DOHH2 (cell line): ENCODE measurements at regions not wholly inside any gene's neighbourhood (a gene's known extent, or its start where the extent isn't known, plus 50 kb on each side); places are given as distances from the start of the nearest gene placed in this dataset.

Source experiments
- H3F3A ChIP-seq: fragments of 200-600 bp; sonication (generic), shearing (Covaris generic); 2 replicates; pipeline ENCODE4 v1.6.0; 2016; ENCODE audit warnings: antibody characterized with exemption, mild to moderate bottlenecking; ENCODE audit not compliant: control insufficient read depth, insufficient read depth
- H3K27ac ChIP-seq: fragments of 200-600 bp; sonication (generic); 2 replicates; pipeline ENCODE4 v1.5.1; 2014; ENCODE audit warnings: low read depth, mild to moderate bottlenecking, low read length, moderate library complexity
- H3K27me3 ChIP-seq: fragments of 200-600 bp; sonication (generic); 2 replicates; pipeline ENCODE4 v1.6.1; 2014; ENCODE audit warnings: mild to moderate bottlenecking, low read length, mixed read lengths; ENCODE audit not compliant: control insufficient read depth
- H3K36me3 ChIP-seq: fragments of 200-600 bp; sonication (generic); 2 replicates; pipeline ENCODE4 v1.6.1; 2014; ENCODE audit warnings: mild to moderate bottlenecking, low read length, moderate library complexity, mixed read lengths; ENCODE audit not compliant: control insufficient read depth
- H3K4me1 ChIP-seq: fragments of 200-600 bp; sonication (generic); 2 replicates; pipeline ENCODE4 v1.6.1; 2014; ENCODE audit warnings: mild to moderate bottlenecking, low read length, mixed read lengths; ENCODE audit not compliant: control insufficient read depth
- H3K4me2 ChIP-seq: fragments of 200-600 bp; sonication (generic); 2 replicates; pipeline ENCODE4 v1.6.0; 2014; ENCODE audit warnings: mild to moderate bottlenecking, low read length, moderate library complexity
- H3K4me3 ChIP-seq: fragments of 200-600 bp; sonication (generic); 2 replicates; pipeline ENCODE4 v1.5.1; 2014; ENCODE audit warnings: mild to moderate bottlenecking, low read length, mixed read lengths
- H3K79me2 ChIP-seq: fragments of 200-600 bp; sonication (generic); 2 replicates; pipeline ENCODE4 v1.6.1; 2014; ENCODE audit warnings: mild to moderate bottlenecking, low read length, mixed read lengths; ENCODE audit not compliant: control insufficient read depth
- H3K9me2 ChIP-seq: fragments of 200-600 bp; sonication (generic); replicated peaks from 2 replicates; pipeline ENCODE4 v1.6.1; 2014; ENCODE audit warnings: mild to moderate bottlenecking, low read length, mixed read lengths; ENCODE audit not compliant: control insufficient read depth
- H3K9me3 ChIP-seq: fragments of 200-600 bp; sonication (generic); 2 replicates; pipeline ENCODE4 v1.6.1; 2014; ENCODE audit warnings: antibody characterized with exemption, low read length, mixed read lengths; ENCODE audit not compliant: control insufficient read depth, insufficient read depth
- H4K20me1 ChIP-seq: fragments of 200-600 bp; sonication (generic); 2 replicates; pipeline ENCODE4 v1.6.0; 2014; ENCODE audit warnings: low read depth, mild to moderate bottlenecking, antibody characterized with exemption, low read length, moderate library complexity; ENCODE audit not compliant: control insufficient read depth, insufficient read depth
- CTCF ChIP-seq: fragments of 200-600 bp; sonication (generic); IDR thresholded peaks from one replicate; pipeline ENCODE4 v1.5.1; 2014; ENCODE audit warnings: antibody characterized with exemption, mild to moderate bottlenecking, low read depth, low read length; ENCODE audit not compliant: poor library complexity, severe bottlenecking
- EZH2phosphoT487 ChIP-seq: fragments of 200-600 bp; sonication (generic); IDR thresholded peaks from 2 replicates; pipeline ENCODE4 v1.6.1; 2017; ENCODE audit warnings: borderline replicate concordance, mild to moderate bottlenecking, antibody characterized with exemption, low read length, moderate library complexity, mixed read lengths

GRCh38 chr17:73822371-73822770 lies 178.1 kb upstream of the SDK2 start:
- Histone ChIP-seq H3K4me3 (no peak overlapping the region), H3K9me2 (no peaks in the 10 kb centered on the region), H3K79me2 (no peaks in the 10 kb centered on the region), H3K36me3 (no peaks in the 10 kb centered on the region), H3F3A (no peaks in the 10 kb centered on the region), H3K27ac (no peak overlapping the region), H3K27me3 (peaks cover 2% of the 10 kb centered on the region; the same call in 1 of the 2 replicates), H4K20me1 (no peaks in the 10 kb centered on the region), H3K9me3 (no peaks in the 10 kb centered on the region), H3K4me1 (no peaks in the 10 kb centered on the region), H3K4me2 (no peak overlapping the region)
- no peak for TF ChIP-seq CTCF
- TF ChIP-seq EZH2phosphoT487, result no peak

GRCh38 chr17:73823684-73824083 lies 179.4 kb upstream of the SDK2 start:
- Histone ChIP-seq H3K9me3 (no peaks in the 10 kb centered on the region), H3K4me1 (no peaks in the 10 kb centered on the region), H3K9me2 (no peaks in the 10 kb centered on the region), H3K4me2 (no peak overlapping the region), H3K27ac (no peak overlapping the region), H3K4me3 (no peak overlapping the region), H3K36me3 (no peaks in the 10 kb centered on the region), H3K27me3 (peaks cover 2% of the 10 kb centered on the region; the same call in 1 of the 2 replicates), H3K79me2 (no peaks in the 10 kb centered on the region), H4K20me1 (no peaks in the 10 kb centered on the region), H3F3A (no peaks in the 10 kb centered on the region)
- TF ChIP-seq EZH2phosphoT487 (no peak), CTCF (no peak)

GRCh38 chr17:73824321-73824720 lies 180.1 kb upstream of the SDK2 start:
- H3K4me1 ChIP-seq, result no peaks in the 10 kb centered on the region
- TF ChIP-seq CTCF (no peak), EZH2phosphoT487 (no peak)
- H3K9me2 ChIP-seq, result no peaks in the 10 kb centered on the region
- H3K79me2 ChIP-seq, result no peaks in the 10 kb centered on the region
- peaks cover 2% of the 10 kb centered on the region; the same call in 1 of the 2 replicates for H3K27me3 ChIP-seq
- no peak overlapping the region for H3K4me3 ChIP-seq
- H3K4me2 ChIP-seq, result no peak overlapping the region
- no peaks in the 10 kb centered on the region for H3K36me3 ChIP-seq
- H3K27ac ChIP-seq, result no peak overlapping the region
- H3K9me3 ChIP-seq, result no peaks in the 10 kb centered on the region
- H4K20me1 ChIP-seq, result no peaks in the 10 kb centered on the region
- H3F3A ChIP-seq, result no peaks in the 10 kb centered on the region
